HFFc6 (cell line): ENCODE measurements at regions not wholly inside any gene's neighbourhood (a gene's known extent, or its start where the extent isn't known, plus 50 kb on each side); places are given as distances from the start of the nearest gene placed in this dataset.
"Not testable (repeated sequence)": the region's sequence is repeated elsewhere in the genome, so short reads cannot be mapped to it uniquely, and the experiment has no call there.

ENCODE experiments used
- DNase-seq: peaks from one replicate; pipeline ENCODE4 v3.0.0-alpha.2; 2018
- H3K27ac Mint-ChIP-seq: 2 replicates; pipeline ENCODE4 v1.8.0; 2020; ENCODE audit warnings: mild to moderate bottlenecking, mixed read lengths
- H3K27me3 Mint-ChIP-seq: 2 replicates; pipeline ENCODE4 v1.8.0; 2021; ENCODE audit warnings: mild to moderate bottlenecking, moderate library complexity, mixed read lengths; ENCODE audit not compliant: insufficient read depth
- H3K36me3 Mint-ChIP-seq: 2 replicates; pipeline ENCODE4 v1.8.0; 2021; ENCODE audit warnings: low read depth, mixed read lengths
- H3K4me1 Mint-ChIP-seq: 2 replicates; pipeline ENCODE4 v1.8.0; 2020; ENCODE audit warnings: low read depth, mixed read lengths
- H3K4me3 Mint-ChIP-seq: 2 replicates; pipeline ENCODE4 v1.8.0; 2020; ENCODE audit warnings: mild to moderate bottlenecking, moderate library complexity, mixed read lengths
- H3K9me3 Mint-ChIP-seq: 2 replicates; pipeline ENCODE4 v1.8.0; 2020; ENCODE audit warnings: mild to moderate bottlenecking, mixed read lengths
- CTCF ChIP-seq: fragments of 200-600 bp; sonication (generic); IDR thresholded peaks from 2 replicates; pipeline ENCODE4 v1.5.0; 2021; ENCODE audit warnings: antibody characterized with exemption, mild to moderate bottlenecking

DNA sequence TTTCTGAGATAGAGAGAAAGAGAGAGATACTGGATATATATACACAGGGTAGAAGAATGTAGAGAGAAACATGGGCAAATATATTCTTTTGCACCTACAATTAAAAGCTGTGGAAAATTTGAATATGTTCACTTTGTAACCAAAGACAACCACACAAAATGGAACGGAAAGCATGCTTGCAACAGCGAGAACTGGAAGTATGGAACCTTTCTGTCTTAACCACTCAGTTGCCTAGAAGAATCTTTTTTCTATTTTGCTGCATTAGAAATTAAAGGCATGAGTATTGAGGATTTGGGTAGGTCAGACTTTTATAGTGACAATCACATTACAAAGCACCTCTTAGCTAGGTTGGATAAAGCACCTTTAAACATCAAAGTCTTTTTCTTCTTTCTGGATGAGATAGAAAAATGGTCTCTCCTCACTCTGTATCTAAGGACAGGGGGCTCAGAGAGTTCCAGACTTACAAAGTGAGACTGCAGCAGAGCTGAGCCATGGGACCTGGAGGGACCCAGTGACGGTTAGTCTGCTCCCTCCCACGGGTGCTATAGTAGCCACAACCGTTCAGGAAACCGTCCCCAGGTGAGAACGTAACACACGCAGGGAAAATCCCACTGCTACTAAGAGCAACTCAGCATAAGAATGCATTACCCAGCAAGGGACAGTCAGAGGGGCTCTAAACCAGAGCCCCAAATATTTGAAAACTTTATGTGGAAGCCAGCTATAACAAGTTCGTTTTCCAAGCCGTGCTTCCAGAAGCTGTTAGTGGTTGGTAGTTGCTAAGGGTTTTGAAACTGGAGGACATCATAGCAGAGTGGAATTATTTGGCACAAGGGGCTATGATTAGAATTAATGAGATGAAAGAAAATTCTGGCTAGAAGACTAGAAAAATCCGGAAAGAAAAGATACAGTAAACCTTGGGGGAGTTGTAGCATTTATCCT lies 97.1 kb downstream of the DAD1 start:
- no peak for DNase-seq
- TF ChIP-seq CTCF = no peak
- H3K4me1 Mint-ChIP-seq = no peaks in the 10 kb centered on the region
- H3K9me3 Mint-ChIP-seq = no peaks in the 10 kb centered on the region
- no peaks in the 10 kb centered on the region for H3K36me3 Mint-ChIP-seq
- H3K27me3 Mint-ChIP-seq = peaks cover 67% of the 10 kb centered on the region
- H3K4me3 Mint-ChIP-seq = no peak overlapping the region
- no peak overlapping the region for H3K27ac Mint-ChIP-seq

DNA sequence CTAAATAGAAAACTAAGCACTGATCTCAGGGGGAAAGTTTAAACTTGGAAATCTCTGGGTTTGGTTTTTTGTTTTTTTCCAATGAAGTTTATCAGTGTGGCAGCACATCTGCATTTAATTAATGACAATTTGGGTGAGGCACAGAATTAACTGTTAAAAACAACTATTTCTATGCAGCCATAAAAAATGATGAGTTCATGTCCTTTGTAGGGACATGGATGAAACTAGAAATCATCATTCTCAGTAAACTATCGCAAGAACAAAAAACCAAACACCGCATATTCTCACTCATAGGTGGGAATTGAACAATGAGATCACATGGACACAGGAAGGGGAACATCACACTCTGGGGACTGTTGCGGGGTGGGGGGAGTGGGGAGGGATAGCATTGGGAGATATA lies 98.0 kb downstream of the DAD1 start:
- H3K27ac Mint-ChIP-seq, H3K9me3 Mint-ChIP-seq, H3K4me3 Mint-ChIP-seq, H3K4me1 Mint-ChIP-seq, H3K36me3 Mint-ChIP-seq, DNase-seq: not testable (repeated sequence)
- peaks cover 65% of the 10 kb centered on the region for H3K27me3 Mint-ChIP-seq

- no peak overlapping the region for H3K4me3 Mint-ChIP-seq
- H3K9me3 Mint-ChIP-seq = no peaks in the 10 kb centered on the region
- H3K36me3 Mint-ChIP-seq = no peaks in the 10 kb centered on the region
- H3K4me1 Mint-ChIP-seq = no peaks in the 10 kb centered on the region
- TF ChIP-seq CTCF = no peak
- no peak for DNase-seq
- H3K27me3 Mint-ChIP-seq = peaks cover 64% of the 10 kb centered on the region
- no peak overlapping the region for H3K27ac Mint-ChIP-seq
Measured at GRCh38 chr14:22489957-22490950, 98.8 kb downstream of the DAD1 start.

- H3K27ac Mint-ChIP-seq = no peak overlapping the region
- no peak overlapping the region for H3K4me3 Mint-ChIP-seq
- DNase-seq = no peak
- H3K4me1 Mint-ChIP-seq = no peaks in the 10 kb centered on the region
- no peak for TF ChIP-seq CTCF
- peaks cover 62% of the 10 kb centered on the region for H3K27me3 Mint-ChIP-seq
- no peaks in the 10 kb centered on the region for H3K9me3 Mint-ChIP-seq
- H3K36me3 Mint-ChIP-seq = no peaks in the 10 kb centered on the region
Measured at GRCh38 chr14:22489244-22489545, 99.8 kb downstream of the DAD1 start.

GRCh38 chr14:22488522-22489243 lies 100.3 kb downstream of the DAD1 start:
- H3K36me3 Mint-ChIP-seq = no peaks in the 10 kb centered on the region
- H3K4me1 Mint-ChIP-seq = no peaks in the 10 kb centered on the region
- H3K27ac Mint-ChIP-seq = no peak overlapping the region
- H3K27me3 Mint-ChIP-seq = peaks cover 63% of the 10 kb centered on the region
- no peak overlapping the region for H3K4me3 Mint-ChIP-seq
- no peaks in the 10 kb centered on the region for H3K9me3 Mint-ChIP-seq
- no peak for TF ChIP-seq CTCF
- DNase-seq = no peak
